ENCODE measurements at regions not wholly inside any gene's neighbourhood (a gene's known extent, or its start where the extent isn't known, plus 50 kb on each side); places are given as distances from the start of the nearest gene placed in this dataset.

- no peak for TF ChIP-seq CTCF (IDR thresholded peaks at IDR 0.05)
- WGBS (ENCODE audit: insufficient coverage) = 88% methylated on average over 4 of the region's 6 CpGs
- Mint-ChIP-seq H3K27ac (no peak overlapping the region), H3K4me1 (peaks cover 0 to 5% of the 10 kb centered on the region in 2 donors), H3K9me3 (no peaks in the 10 kb centered on the region), H3K4me3 (no peak overlapping the region), H3K36me3 (no peaks in the 10 kb centered on the region), H3K27me3 (ENCODE audit: low read depth in 2 of 2) (peaks cover 15 to 53% of the 10 kb centered on the region in 2 donors)
- H3K4me3 ChIP-seq (ENCODE audit: low read length) = no peak overlapping the region
- H3K36me3 ChIP-seq (ENCODE audit: control insufficient read depth, insufficient read depth, low read length) = no peaks in the 10 kb centered on the region
- DNase-seq = no peak
- no peak for ATAC-seq
- no peaks in the 10 kb centered on the region for H3K9me3 ChIP-seq (ENCODE audit: control insufficient read depth, insufficient read depth, low read length)
- no peaks in the 10 kb centered on the region for H3K4me1 ChIP-seq (ENCODE audit: control insufficient read depth, insufficient read depth, low read length)
- no peaks in the 10 kb centered on the region for H3K27me3 ChIP-seq (ENCODE audit: control insufficient read depth, insufficient read depth, low read length)
- no peak overlapping the region for H3K27ac ChIP-seq (ENCODE audit: low read length)
- intact Hi-C loops (cut with micrococcal nuclease) = no loop called here
These were observed 163.9 kb downstream of the TSEN15 start for GRCh38 chr1:184215274-184215925.

GRCh38 chr1:184218458-184219075, 167.0 kb downstream of the TSEN15 start:
- peaks cover 15 to 46% of the 10 kb centered on the region in 2 donors for H3K27me3 Mint-ChIP-seq (ENCODE audit: low read depth in 2 of 2)
- 83% methylated on average over 3 of the region's 5 CpGs for WGBS (ENCODE audit: insufficient coverage)
- no peaks in the 10 kb centered on the region for H3K36me3 ChIP-seq (ENCODE audit: control insufficient read depth, insufficient read depth, low read length)
- H3K9me3 Mint-ChIP-seq = no peaks in the 10 kb centered on the region
- intact Hi-C loops (cut with micrococcal nuclease) = no loop called here
- H3K27ac ChIP-seq (ENCODE audit: low read length) = no peak overlapping the region
- no peak overlapping the region for H3K4me3 Mint-ChIP-seq
- H3K36me3 Mint-ChIP-seq = no peaks in the 10 kb centered on the region
- no peak overlapping the region for H3K27ac Mint-ChIP-seq
- ATAC-seq (no peak), DNase-seq (no peak)
- H3K4me1 ChIP-seq (ENCODE audit: control insufficient read depth, insufficient read depth, low read length) = no peaks in the 10 kb centered on the region
- no peaks in the 10 kb centered on the region for H3K27me3 ChIP-seq (ENCODE audit: control insufficient read depth, insufficient read depth, low read length)
- peaks cover 5% of the 10 kb centered on the region in 2 donors for H3K4me1 Mint-ChIP-seq
- TF ChIP-seq CTCF (IDR thresholded peaks at IDR 0.05) = no peak
- H3K4me3 ChIP-seq (ENCODE audit: low read length) = no peak overlapping the region
- no peaks in the 10 kb centered on the region for H3K9me3 ChIP-seq (ENCODE audit: control insufficient read depth, insufficient read depth, low read length)

DNA sequence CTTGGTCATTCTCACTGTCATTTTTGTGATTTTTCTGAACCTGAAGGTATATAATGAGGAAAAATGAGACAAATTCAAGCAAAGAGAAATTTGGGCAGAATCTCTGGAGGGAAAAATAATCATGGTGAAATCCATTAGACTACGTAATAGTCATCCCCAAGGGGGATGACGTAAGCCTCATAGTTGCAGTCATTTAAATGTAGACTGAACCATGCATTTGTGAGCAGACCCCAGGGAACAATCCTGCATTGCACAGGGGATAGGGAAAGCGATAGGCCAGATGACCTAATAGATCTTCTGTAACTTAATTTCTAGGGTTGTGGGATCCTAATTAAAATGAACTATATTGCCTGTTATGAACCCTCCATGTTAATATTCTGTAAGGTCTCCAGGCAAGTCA, 167.4 kb upstream of the C1orf21 start:
- peaks cover 17 to 45% of the 10 kb centered on the region in 2 donors for H3K27me3 Mint-ChIP-seq (ENCODE audit: low read depth in 2 of 2)

More for the DNA sequence above, 167.4 kb upstream of the C1orf21 start:
- intact Hi-C loops (cut with micrococcal nuclease) = no loop called here
- Mint-ChIP-seq H3K4me1 (peaks cover 0 to 5% of the 10 kb centered on the region in 2 donors), H3K4me3 (no peak overlapping the region), H3K9me3 (no peaks in the 10 kb centered on the region), H3K27ac (no peak overlapping the region), H3K36me3 (no peaks in the 10 kb centered on the region)
- Histone ChIP-seq H3K27me3 (ENCODE audit: control insufficient read depth, insufficient read depth, low read length) (no peaks in the 10 kb centered on the region), H3K36me3 (ENCODE audit: control insufficient read depth, insufficient read depth, low read length) (no peaks in the 10 kb centered on the region), H3K27ac (ENCODE audit: low read length) (no peak overlapping the region), H3K4me3 (ENCODE audit: low read length) (no peak overlapping the region), H3K4me1 (ENCODE audit: control insufficient read depth, insufficient read depth, low read length) (no peaks in the 10 kb centered on the region), H3K9me3 (ENCODE audit: control insufficient read depth, insufficient read depth, low read length) (no peaks in the 10 kb centered on the region)
- no peak for ATAC-seq
- 94% methylated on average over 3 of the region's 3 CpGs for WGBS (ENCODE audit: insufficient coverage)
- DNase-seq = no peak
- TF ChIP-seq CTCF (IDR thresholded peaks at IDR 0.05) = no peak

Data from natural killer cell (primary cell).